ENCODE measurements at regions not wholly inside any gene's neighbourhood (a gene's known extent, or its start where the extent isn't known, plus 50 kb on each side); places are given as distances from the start of the nearest gene placed in this dataset.

- in situ Hi-C loops (cut with MboI) (no loop called here), intact Hi-C loops (cut with micrococcal nuclease) (no loop called here)
- ChIA-PET POLR2A (no interaction called here), CTCF (ENCODE audit: low intra/inter-chr PET ratio) (no interaction called here)
- H4K20me1 ChIP-seq (replicated peaks; ENCODE audit: control insufficient read depth, insufficient read depth, low read length) = no peaks in the 10 kb centered on the region
- no peak overlapping the region for H3K4me3 ChIP-seq
- no peaks in the 10 kb centered on the region for H3K79me2 ChIP-seq (ENCODE audit: control insufficient read depth, insufficient read depth, low read length)
- no TSS peak for BruUV-seq (replicated peaks)
- no peak overlapping the region for H3K27ac ChIP-seq (ENCODE audit: extremely low read depth, low read depth, low read length)
- H3K9ac ChIP-seq (ENCODE audit: insufficient read depth in 1 of 2, low read depth in 2 of 2, low read length in 2 of 2) = no peak overlapping the region
- DNase-seq (ENCODE audit: extremely low read depth in 1 of 4, low spot score in 3 of 4) (no peak), FAIRE-seq (no peak), ATAC-seq (no peak)
- no peaks in the 10 kb centered on the region for H3K27me3 ChIP-seq (ENCODE audit: control insufficient read depth in 2 of 2, insufficient read depth in 2 of 2, low read length in 2 of 2)
- WGBS (ENCODE audit: insufficient coverage, low coverage, missing lambda C conversion rate) = 2% methylated on average over 4 of the region's 4 CpGs
- H3K9me3 ChIP-seq (replicated peaks; ENCODE audit: control insufficient read depth, insufficient read depth, low read depth, low read length) = peaks cover 2% of the 10 kb centered on the region; the same call in 1 of the 2 replicates
- no peaks in the 10 kb centered on the region for H3K9me1 ChIP-seq (ENCODE audit: control insufficient read depth, insufficient read depth, low read length)
- H2AFZ ChIP-seq (ENCODE audit: low read depth, low read length) = no peak overlapping the region
- no peaks in the 10 kb centered on the region for H3K4me1 ChIP-seq (replicated peaks in 1 of 2; ENCODE audit: control insufficient read depth in 2 of 2, insufficient read depth in 2 of 2, low read length in 2 of 2)
- no peak overlapping the region for H3K4me2 ChIP-seq (ENCODE audit: insufficient read depth, low read length)
- no peak for TF ChIP-seq ZNF311 (CRISPR knock-in tag; IDR thresholded peaks at IDR 0.05)
- no peak for TF ChIP-seq PURB (CRISPR knock-in tag; IDR thresholded peaks at IDR 0.05; ENCODE audit: low read depth)
- TF ChIP-seq TCF3 (CRISPR knock-in tag; IDR thresholded peaks at IDR 0.05) = no peak
- no peak for TF ChIP-seq ZC3H8 (IDR thresholded peaks at IDR 0.05)
- TF ChIP-seq POLR2B (IDR thresholded peaks at IDR 0.05; ENCODE audit: low read depth, partially characterized antibody) = no peak
- TF ChIP-seq NUFIP1 (IDR thresholded peaks at IDR 0.05; ENCODE audit: partially characterized antibody) = no peak
- TF ChIP-seq ETV1 (tag; conservative IDR thresholded peaks at IDR 0.05; ENCODE audit: low read depth) = no peak
- no peak for TF ChIP-seq RFX7 (CRISPR knock-in tag; IDR thresholded peaks at IDR 0.05)
- TF ChIP-seq DIDO1 (tag; IDR thresholded peaks at IDR 0.05; ENCODE audit: low read depth) = no peak
- no peak for TF ChIP-seq XRCC3 (IDR thresholded peaks at IDR 0.05)
- no peak for TF ChIP-seq SRSF7 (optimal IDR thresholded peaks at IDR 0.05; ENCODE audit: low read depth, low read length)
- no peak for TF ChIP-seq TRIM28 (IDR thresholded peaks at IDR 0.05)
- no peak for TF ChIP-seq NFRKB (IDR thresholded peaks at IDR 0.05; ENCODE audit: low read depth)
- TF ChIP-seq TARDBP (IDR thresholded peaks at IDR 0.05) = no peak
- TF ChIP-seq ZNF23 (CRISPR knock-in tag; IDR thresholded peaks at IDR 0.05) = no peak
- TF ChIP-seq ZNF551 (CRISPR knock-in tag; IDR thresholded peaks at IDR 0.05) = no peak
- H3K36me3 ChIP-seq (ENCODE audit: control insufficient read depth, insufficient read depth, low read length) = no peaks in the 10 kb centered on the region
Measured at GRCh38 chr5:63843190-63843589, 119.1 kb downstream of the HTR1A start.

Measured in K562 (cell line).